ENCODE measurements at regions not wholly inside any gene's neighbourhood (a gene's known extent, or its start where the extent isn't known, plus 50 kb on each side); places are given as distances from the start of the nearest gene placed in this dataset.

DNA sequence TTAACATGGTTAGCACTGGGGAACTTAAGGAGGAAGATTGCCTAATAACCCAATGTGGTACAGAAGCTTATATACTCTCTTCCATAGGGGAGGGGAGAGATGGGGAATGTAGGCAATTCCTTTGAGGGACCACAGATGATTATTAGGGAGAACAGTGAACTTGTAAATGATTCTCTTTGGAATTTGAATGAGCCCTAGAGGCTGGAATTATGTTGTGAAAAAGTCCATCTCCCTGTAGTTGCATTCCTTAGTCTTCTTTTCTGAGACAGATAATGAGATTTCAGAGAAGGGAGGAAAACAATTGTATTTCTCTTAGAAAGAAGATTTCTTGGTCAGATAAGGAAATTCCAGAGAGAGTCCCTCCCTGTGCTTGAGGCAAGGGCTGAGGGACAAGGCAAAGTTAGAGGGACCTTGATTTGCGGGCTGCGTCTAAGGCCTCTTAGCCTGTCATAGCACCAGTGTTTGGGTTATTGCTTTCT, 89.0 kb upstream of the HMCN1 start:
- TF ChIP-seq, protein P1, sequence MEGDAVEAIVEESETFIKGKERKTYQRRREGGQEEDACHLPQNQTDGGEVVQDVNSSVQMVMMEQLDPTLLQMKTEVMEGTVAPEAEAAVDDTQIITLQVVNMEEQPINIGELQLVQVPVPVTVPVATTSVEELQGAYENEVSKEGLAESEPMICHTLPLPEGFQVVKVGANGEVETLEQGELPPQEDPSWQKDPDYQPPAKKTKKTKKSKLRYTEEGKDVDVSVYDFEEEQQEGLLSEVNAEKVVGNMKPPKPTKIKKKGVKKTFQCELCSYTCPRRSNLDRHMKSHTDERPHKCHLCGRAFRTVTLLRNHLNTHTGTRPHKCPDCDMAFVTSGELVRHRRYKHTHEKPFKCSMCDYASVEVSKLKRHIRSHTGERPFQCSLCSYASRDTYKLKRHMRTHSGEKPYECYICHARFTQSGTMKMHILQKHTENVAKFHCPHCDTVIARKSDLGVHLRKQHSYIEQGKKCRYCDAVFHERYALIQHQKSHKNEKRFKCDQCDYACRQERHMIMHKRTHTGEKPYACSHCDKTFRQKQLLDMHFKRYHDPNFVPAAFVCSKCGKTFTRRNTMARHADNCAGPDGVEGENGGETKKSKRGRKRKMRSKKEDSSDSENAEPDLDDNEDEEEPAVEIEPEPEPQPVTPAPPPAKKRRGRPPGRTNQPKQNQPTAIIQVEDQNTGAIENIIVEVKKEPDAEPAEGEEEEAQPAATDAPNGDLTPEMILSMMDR (IDR thresholded peaks at IDR 0.05; ENCODE audit: insufficient read depth, low read length, poor library complexity, severe bottlenecking), result no peak
- TF ChIP-seq EZH2phosphoT487 (conservative IDR thresholded peaks at IDR 0.05; ENCODE audit: low read length), result no peak

Data from SU-DHL-6 (cell line).